ENCODE measurements at regions not wholly inside any gene's neighbourhood (a gene's known extent, or its start where the extent isn't known, plus 50 kb on each side); places are given as distances from the start of the nearest gene placed in this dataset.

GRCh38 chr2:18988631-18989232 lies 369.7 kb downstream of the OSR1 start:
- Histone ChIP-seq H3K27me3 (no peaks in the 10 kb centered on the region), H3K27ac (no peak overlapping the region), H3K36me3 (no peaks in the 10 kb centered on the region), H3K4me3 (no peak overlapping the region), H3K4me1 (peaks cover 5 to 14% of the 10 kb centered on the region in 2 donors), H3K9me3 (no peaks in the 10 kb centered on the region)
- DNase-seq (no peak), ATAC-seq (no peak)
- intact Hi-C loops (cut with DNase I; ENCODE audit: low total_unique reads) (loop anchor here (10.0 kb wide), 2 partner anchors 246 to 876 kb away; no protein-coding TSS in a partner anchor), in situ Hi-C loops (cut with MboI; ENCODE audit: low sequenced_read_pairs in 4 of 4) (loop anchor here in 3 of 4 donors (25.0 kb wide), 2 partner anchors 349 to 374 kb away; partner anchors contain the start of gene OSR1 (in 2 of the 3))
- TF ChIP-seq CTCF (IDR thresholded peaks at IDR 0.05 in 4 of 5, conservative IDR thresholded peaks at IDR 0.05 in 1 of 5): no peak
- no peak for TF ChIP-seq POLR2A (IDR thresholded peaks at IDR 0.05)

- Histone ChIP-seq H3K9me3 (no peaks in the 10 kb centered on the region), H3K4me3 (no peak overlapping the region), H3K27me3 (no peaks in the 10 kb centered on the region), H3K36me3 (no peaks in the 10 kb centered on the region), H3K27ac (no peak overlapping the region), H3K4me1 (peaks cover 5 to 14% of the 10 kb centered on the region in 2 donors)
- intact Hi-C loops (cut with DNase I; ENCODE audit: low total_unique reads) (loop anchor here (2.0 to 10.0 kb wide), 4 partner anchors 247 to 877 kb away; no protein-coding TSS in a partner anchor), in situ Hi-C loops (cut with MboI; ENCODE audit: low sequenced_read_pairs in 4 of 4) (loop anchor here in 3 of 4 donors (25.0 kb wide), 2 partner anchors 350 to 375 kb away; partner anchors contain the start of gene OSR1 (in 2 of the 3))
- TF ChIP-seq POLR2A (IDR thresholded peaks at IDR 0.05) (no peak), CTCF (IDR thresholded peaks at IDR 0.05 in 4 of 5, conservative IDR thresholded peaks at IDR 0.05 in 1 of 5) (peak in 2 of 5 experiments; percentile 33 to 42)
- peak; percentile 58 to 66 for DNase-seq
- ATAC-seq: peak; percentile 60 to 85
Measured at GRCh38 chr2:18987592-18988073, 370.8 kb downstream of the OSR1 start.

GRCh38 chr2:18987016-18987415 lies 371.4 kb downstream of the OSR1 start:
- Histone ChIP-seq H3K4me1 (peaks cover 5 to 14% of the 10 kb centered on the region in 2 donors), H3K27ac (no peak overlapping the region), H3K36me3 (no peaks in the 10 kb centered on the region), H3K27me3 (no peaks in the 10 kb centered on the region), H3K4me3 (no peak overlapping the region), H3K9me3 (no peaks in the 10 kb centered on the region)
- TF ChIP-seq CTCF (IDR thresholded peaks at IDR 0.05 in 4 of 5, conservative IDR thresholded peaks at IDR 0.05 in 1 of 5) (no peak), POLR2A (IDR thresholded peaks at IDR 0.05) (no peak)
- DNase-seq: no peak
- ATAC-seq: no peak
- intact Hi-C loops (cut with DNase I; ENCODE audit: low total_unique reads): loop anchor here (2.0 to 10.0 kb wide), 4 partner anchors 248 to 878 kb away; no protein-coding TSS in a partner anchor
- in situ Hi-C loops (cut with MboI; ENCODE audit: low sequenced_read_pairs in 4 of 4): loop anchor here in 3 of 4 donors (25.0 kb wide), 2 partner anchors 350 to 375 kb away; partner anchors contain the start of gene OSR1 (in 2 of the 3)

GRCh38 chr2:18986046-18986445 lies 372.4 kb downstream of the OSR1 start:
- no peak overlapping the region for H3K4me3 ChIP-seq
- intact Hi-C loops (cut with DNase I; ENCODE audit: low total_unique reads): loop anchor here (2.0 to 10.0 kb wide), 4 partner anchors 249 to 879 kb away; no protein-coding TSS in a partner anchor

More at GRCh38 chr2:18986046-18986445, 372.4 kb downstream of the OSR1 start:
- Histone ChIP-seq H3K36me3 (no peaks in the 10 kb centered on the region), H3K9me3 (no peaks in the 10 kb centered on the region), H3K27me3 (no peaks in the 10 kb centered on the region), H3K27ac (no peak overlapping the region), H3K4me1 (peaks cover 3 to 5% of the 10 kb centered on the region in 2 donors)
- in situ Hi-C loops (cut with MboI; ENCODE audit: low sequenced_read_pairs in 4 of 4): loop anchor here in 3 of 4 donors (25.0 kb wide), 2 partner anchors 351 to 376 kb away; partner anchors contain the start of gene OSR1 (in 2 of the 3)
- ATAC-seq (no peak), DNase-seq (no peak)
- TF ChIP-seq CTCF (IDR thresholded peaks at IDR 0.05 in 4 of 5, conservative IDR thresholded peaks at IDR 0.05 in 1 of 5) (no peak), POLR2A (IDR thresholded peaks at IDR 0.05) (no peak)
